Omental fat pad (tissue), 3 donors: ENCODE measurements at regions not wholly inside any gene's neighbourhood (a gene's known extent, or its start where the extent isn't known, plus 50 kb on each side); places are given as distances from the start of the nearest gene placed in this dataset.

Experiments
- ATAC-seq: fragments of 150-250 bp; one replicate; pipeline ENCODE4 v1.9.1; 2016; ENCODE audit warnings: mild to moderate bottlenecking, moderate library complexity; ENCODE audit not compliant: low FRiP score
- DNase-seq: peaks from one replicate; pipeline ENCODE4 v3.0.0-alpha.2; 2019; ENCODE audit warnings: low spot score
- TF ChIP-seq, protein P1 (sequence below), 3 donors: fragments of 450-650 bp; IDR thresholded peaks; one replicate each; pipeline ENCODE4 v1.5.1; 2016 to 2017; ENCODE audit warnings: antibody characterized with exemption in 3 of 3, mild to moderate bottlenecking in 3 of 3, moderate library complexity in 2 of 3

DNA sequence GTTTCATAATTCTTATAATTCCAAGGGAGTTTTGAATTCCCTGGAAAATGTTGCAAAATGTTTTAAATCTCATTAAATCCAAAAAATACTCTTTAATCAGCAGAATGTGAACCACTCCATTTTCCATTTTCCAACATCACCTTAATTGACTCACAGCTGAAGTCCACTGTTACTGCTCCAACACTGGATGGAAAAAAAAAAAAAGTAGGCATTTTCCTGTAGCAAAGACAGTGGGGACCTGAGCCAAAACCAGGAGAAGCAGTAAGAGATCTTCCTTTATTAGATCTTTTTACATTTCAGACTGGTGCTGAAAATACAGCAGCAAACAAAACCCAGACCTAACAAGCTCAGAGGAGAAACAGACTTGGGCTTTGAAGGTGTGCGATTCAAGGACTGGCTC is 62.4 kb upstream of the SPATS2L start:
- TF ChIP-seq, protein P1, sequence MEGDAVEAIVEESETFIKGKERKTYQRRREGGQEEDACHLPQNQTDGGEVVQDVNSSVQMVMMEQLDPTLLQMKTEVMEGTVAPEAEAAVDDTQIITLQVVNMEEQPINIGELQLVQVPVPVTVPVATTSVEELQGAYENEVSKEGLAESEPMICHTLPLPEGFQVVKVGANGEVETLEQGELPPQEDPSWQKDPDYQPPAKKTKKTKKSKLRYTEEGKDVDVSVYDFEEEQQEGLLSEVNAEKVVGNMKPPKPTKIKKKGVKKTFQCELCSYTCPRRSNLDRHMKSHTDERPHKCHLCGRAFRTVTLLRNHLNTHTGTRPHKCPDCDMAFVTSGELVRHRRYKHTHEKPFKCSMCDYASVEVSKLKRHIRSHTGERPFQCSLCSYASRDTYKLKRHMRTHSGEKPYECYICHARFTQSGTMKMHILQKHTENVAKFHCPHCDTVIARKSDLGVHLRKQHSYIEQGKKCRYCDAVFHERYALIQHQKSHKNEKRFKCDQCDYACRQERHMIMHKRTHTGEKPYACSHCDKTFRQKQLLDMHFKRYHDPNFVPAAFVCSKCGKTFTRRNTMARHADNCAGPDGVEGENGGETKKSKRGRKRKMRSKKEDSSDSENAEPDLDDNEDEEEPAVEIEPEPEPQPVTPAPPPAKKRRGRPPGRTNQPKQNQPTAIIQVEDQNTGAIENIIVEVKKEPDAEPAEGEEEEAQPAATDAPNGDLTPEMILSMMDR (IDR thresholded peaks at IDR 0.05): no peak
- no peak for ATAC-seq
- DNase-seq: no peak

DNA sequence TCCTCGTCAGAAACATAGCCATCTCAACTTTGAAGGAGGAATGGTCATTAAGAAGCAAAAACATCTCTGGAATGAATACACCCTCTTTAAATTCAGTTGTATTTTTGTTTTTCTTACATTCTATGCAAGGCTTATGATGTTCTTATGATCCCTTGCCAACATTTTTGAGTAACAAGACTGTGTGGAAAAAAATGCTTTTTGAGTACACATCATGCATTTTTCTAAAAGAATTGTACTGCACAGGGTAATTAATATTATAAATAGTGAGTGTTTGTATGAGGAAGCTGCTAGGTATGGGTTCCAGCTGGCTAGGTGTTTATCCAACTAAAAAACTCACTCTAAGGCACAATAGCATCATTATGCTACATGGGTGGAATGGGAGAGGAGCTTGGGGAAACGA is 59.0 kb upstream of the SPATS2L start:
- DNase-seq (no peak), ATAC-seq (peak; percentile 85)
- TF ChIP-seq, protein P1 (IDR thresholded peaks at IDR 0.05): no peak

DNA sequence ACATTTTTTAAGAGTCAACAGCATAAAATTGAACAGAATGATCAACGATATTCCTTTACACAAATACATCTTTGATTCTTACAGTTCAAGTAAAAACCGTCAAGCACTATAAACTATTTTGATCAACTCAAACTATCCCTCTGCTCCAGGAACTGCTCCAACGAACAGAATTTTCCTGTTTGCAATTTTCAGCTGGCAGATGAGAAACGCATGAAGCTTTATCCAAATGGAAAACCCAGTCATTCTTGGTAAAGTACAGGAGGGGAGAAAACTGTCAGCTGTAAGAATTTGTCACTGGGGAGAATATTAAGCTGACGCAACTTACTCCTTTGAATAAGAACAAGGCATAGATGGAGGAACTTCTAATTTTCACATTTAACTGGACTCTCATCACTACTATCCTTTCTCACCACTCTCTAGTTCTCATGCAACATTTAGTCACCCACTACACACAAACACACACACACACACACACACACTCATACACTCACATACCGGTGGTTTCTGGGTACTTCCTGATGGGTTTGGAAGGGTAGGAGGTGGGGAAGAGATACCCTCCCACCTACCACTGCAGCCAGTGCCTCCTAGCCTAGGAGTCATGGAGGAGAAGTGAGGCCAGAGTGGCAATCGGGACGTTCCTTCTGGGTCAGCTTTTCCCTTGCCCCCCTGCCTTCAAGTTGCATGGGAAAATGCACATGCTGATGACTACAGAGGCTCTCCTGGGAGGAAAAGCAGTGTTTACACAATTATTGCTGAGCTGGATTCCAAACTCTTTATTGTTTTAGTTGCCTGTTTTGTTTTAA is 54.0 kb upstream of the SPATS2L start:
- TF ChIP-seq, protein P1 (IDR thresholded peaks at IDR 0.05): no peak
- DNase-seq (no peak), ATAC-seq (peak; percentile 66)

DNA sequence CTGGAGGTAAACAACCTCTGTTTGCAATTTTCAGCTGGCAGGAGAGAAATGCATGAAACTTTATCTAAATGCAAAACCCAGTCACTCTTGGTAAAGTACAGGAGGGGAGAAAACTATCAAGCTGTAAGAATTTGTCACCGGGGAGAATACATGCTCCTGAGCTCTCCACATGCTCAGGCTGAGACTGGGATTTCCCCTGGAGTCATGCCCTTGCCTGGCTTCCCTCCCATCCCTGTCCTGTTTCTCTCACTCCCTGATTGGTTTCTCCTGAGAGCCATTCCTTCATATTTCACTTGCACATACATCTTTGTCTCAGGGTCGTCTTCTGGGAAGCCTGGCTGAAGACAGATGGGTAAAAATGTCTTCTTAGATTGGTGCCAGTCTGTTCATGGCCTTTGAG is 52.9 kb upstream of the SPATS2L start:
- TF ChIP-seq, protein P1 (IDR thresholded peaks at IDR 0.05): no peak
- DNase-seq (no peak), ATAC-seq (no peak)

DNA sequence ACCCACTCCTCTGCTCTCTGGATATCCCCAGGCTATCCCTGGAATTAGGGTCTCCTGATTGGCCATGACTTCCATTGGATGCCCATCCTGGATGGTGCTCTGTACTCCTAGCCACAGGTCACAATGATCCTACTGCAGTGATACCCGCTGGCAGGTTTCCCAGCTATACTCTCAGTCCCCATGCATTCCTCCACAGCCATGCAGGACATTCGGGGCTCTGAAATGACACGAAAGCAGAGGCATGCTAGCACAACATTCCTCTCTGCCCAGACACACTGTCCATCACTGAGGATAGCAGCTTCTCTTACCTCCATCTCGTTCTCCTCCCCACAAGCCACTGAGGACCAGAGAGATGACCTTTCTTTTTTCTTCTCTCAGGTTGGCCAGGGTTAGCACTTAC is 51.7 kb upstream of the SPATS2L start:
- DNase-seq (no peak), ATAC-seq (no peak)
- TF ChIP-seq, protein P1 (IDR thresholded peaks at IDR 0.05): no peak

DNA sequence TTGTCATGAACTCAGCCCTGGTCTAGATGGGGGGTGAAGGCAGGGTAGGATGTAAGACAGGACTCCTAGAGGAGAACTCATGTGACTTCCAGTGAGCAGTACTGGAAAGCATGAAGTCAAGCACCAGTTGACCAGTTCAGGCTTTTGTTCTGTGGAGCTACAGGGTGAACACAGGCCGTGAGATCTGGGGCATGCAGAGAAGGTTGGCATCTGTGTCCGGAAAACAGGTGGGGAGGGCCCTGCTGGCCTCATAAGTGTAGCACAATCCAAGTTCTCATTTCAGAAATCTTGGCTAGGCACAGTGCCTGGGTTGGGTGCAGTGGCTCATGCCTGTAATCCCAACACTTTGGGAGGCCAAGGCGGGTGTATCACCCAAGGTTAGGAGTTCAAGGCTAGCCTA is 50.9 kb upstream of the SPATS2L start:
- TF ChIP-seq, protein P1 (IDR thresholded peaks at IDR 0.05): no peak
- DNase-seq: no peak
- no peak for ATAC-seq
